Thyroid gland (tissue), 2 donors: ENCODE measurements at regions not wholly inside any gene's neighbourhood (a gene's known extent, or its start where the extent isn't known, plus 50 kb on each side); places are given as distances from the start of the nearest gene placed in this dataset. TPM values are rescaled to one million over a fixed set of nuclear protein-coding genes. Genes with fewer than 3 reads are reported as not detected.

Experiments
- microRNA-seq: library from miRNA; unstranded; fragments of <30 nt; microRNA quantifications from one replicate; pipeline ENCODE4, GENCODE V29; 2016
- small RNA-seq: library from RNA; depleted of rRNA; stranded (forward); fragments of <200 nt; gene quantifications from one replicate; pipeline ENCODE3, GENCODE V24; 2016

Small RNAs in the stretch of these regions (microRNA-seq; reads per million reads assigned to microRNA genes)
- not detected for gene MIR3156-1

Small RNAs in the stretch of these regions (small RNA-seq; reads per million reads assigned to genes)
- not detected for gene AL512324.1
- gene MIR3156-1: not detected
- gene RNU6-1207P: not detected
